ENCODE measurements at regions not wholly inside any gene's neighbourhood (a gene's known extent, or its start where the extent isn't known, plus 50 kb on each side); places are given as distances from the start of the nearest gene placed in this dataset.

DNA sequence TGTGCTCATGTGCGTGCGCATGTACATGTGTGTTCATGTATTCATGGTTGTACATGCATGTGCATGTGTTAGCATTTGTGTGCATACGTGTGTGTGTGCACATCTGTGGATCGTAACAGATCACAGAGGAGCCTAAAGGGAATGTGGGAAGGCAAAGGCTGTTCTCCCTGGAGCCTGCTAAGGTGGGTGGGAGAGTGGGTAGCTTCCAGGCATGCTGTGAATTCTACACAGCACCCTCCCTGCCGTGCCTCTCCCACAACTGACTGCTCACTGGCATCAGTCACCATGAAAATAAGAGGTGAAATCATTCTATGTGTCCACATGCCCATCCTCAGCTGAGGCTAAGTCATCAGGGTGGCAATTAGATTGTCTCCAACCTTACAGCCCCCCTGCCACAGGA, 600.9 kb downstream of the MID1IP1 start:
- TF ChIP-seq, protein P1, sequence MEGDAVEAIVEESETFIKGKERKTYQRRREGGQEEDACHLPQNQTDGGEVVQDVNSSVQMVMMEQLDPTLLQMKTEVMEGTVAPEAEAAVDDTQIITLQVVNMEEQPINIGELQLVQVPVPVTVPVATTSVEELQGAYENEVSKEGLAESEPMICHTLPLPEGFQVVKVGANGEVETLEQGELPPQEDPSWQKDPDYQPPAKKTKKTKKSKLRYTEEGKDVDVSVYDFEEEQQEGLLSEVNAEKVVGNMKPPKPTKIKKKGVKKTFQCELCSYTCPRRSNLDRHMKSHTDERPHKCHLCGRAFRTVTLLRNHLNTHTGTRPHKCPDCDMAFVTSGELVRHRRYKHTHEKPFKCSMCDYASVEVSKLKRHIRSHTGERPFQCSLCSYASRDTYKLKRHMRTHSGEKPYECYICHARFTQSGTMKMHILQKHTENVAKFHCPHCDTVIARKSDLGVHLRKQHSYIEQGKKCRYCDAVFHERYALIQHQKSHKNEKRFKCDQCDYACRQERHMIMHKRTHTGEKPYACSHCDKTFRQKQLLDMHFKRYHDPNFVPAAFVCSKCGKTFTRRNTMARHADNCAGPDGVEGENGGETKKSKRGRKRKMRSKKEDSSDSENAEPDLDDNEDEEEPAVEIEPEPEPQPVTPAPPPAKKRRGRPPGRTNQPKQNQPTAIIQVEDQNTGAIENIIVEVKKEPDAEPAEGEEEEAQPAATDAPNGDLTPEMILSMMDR (optimal IDR thresholded peaks at IDR 0.05 in 1 of 3, IDR thresholded peaks at IDR 0.05 in 1 of 3, conservative IDR thresholded peaks at IDR 0.05 in 1 of 3; ENCODE audit: extremely low read depth in 1 of 3, insufficient read depth in 2 of 3, low read length in 3 of 3) = no peak
- no peak for TF ChIP-seq EZH2 (IDR thresholded peaks at IDR 0.05; ENCODE audit: low read length)

All from keratinocyte (primary cell).